ENCODE measurements at regions not wholly inside any gene's neighbourhood (a gene's known extent, or its start where the extent isn't known, plus 50 kb on each side); places are given as distances from the start of the nearest gene placed in this dataset.

DNA sequence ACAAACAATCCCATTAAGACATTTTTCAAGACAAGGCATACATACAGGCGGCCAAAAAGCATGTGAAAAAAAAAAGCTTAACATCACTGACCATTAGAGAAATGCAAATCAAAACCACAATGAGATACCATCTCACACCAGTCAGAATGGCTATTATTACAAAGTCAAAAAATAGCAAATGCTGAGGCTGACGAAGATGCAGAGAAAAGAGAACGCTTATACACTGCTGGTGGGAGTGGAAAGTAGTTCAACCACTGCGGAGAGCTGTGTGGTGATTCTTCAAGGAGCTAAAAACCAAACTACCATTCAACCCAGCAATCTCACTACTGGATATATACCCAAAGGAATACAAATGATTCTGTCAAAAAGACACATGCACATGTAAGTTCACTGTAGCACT, 216.7 kb downstream of the FOXG1 start:
- TF ChIP-seq CREB1 (IDR thresholded peaks at IDR 0.05; ENCODE audit: low read depth), result no peak
- no peak for TF ChIP-seq TEAD4 (IDR thresholded peaks at IDR 0.05)
- no peak for TF ChIP-seq RAD21 (IDR thresholded peaks at IDR 0.05; ENCODE audit: low read depth)
- TF ChIP-seq EP300 (IDR thresholded peaks at IDR 0.05; ENCODE audit: borderline replicate concordance), result no peak
- TF ChIP-seq FOXM1 (IDR thresholded peaks at IDR 0.05; ENCODE audit: borderline replicate concordance, low read depth), result no peak
- no peak for TF ChIP-seq EGR1 (IDR thresholded peaks at IDR 0.05)
- no peak for TF ChIP-seq TAF1 (IDR thresholded peaks at IDR 0.05; ENCODE audit: low read depth)
- no peak for TF ChIP-seq NFIC (IDR thresholded peaks at IDR 0.05)
- no peak for TF ChIP-seq YY1 (IDR thresholded peaks at IDR 0.05; ENCODE audit: low read depth)
- TF ChIP-seq, protein P1, sequence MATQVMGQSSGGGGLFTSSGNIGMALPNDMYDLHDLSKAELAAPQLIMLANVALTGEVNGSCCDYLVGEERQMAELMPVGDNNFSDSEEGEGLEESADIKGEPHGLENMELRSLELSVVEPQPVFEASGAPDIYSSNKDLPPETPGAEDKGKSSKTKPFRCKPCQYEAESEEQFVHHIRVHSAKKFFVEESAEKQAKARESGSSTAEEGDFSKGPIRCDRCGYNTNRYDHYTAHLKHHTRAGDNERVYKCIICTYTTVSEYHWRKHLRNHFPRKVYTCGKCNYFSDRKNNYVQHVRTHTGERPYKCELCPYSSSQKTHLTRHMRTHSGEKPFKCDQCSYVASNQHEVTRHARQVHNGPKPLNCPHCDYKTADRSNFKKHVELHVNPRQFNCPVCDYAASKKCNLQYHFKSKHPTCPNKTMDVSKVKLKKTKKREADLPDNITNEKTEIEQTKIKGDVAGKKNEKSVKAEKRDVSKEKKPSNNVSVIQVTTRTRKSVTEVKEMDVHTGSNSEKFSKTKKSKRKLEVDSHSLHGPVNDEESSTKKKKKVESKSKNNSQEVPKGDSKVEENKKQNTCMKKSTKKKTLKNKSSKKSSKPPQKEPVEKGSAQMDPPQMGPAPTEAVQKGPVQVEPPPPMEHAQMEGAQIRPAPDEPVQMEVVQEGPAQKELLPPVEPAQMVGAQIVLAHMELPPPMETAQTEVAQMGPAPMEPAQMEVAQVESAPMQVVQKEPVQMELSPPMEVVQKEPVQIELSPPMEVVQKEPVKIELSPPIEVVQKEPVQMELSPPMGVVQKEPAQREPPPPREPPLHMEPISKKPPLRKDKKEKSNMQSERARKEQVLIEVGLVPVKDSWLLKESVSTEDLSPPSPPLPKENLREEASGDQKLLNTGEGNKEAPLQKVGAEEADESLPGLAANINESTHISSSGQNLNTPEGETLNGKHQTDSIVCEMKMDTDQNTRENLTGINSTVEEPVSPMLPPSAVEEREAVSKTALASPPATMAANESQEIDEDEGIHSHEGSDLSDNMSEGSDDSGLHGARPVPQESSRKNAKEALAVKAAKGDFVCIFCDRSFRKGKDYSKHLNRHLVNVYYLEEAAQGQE (IDR thresholded peaks at IDR 0.05; ENCODE audit: low read depth), result no peak
- TF ChIP-seq ZBTB7A (IDR thresholded peaks at IDR 0.05; ENCODE audit: low read depth), result no peak
- no peak for TF ChIP-seq TCF12 (IDR thresholded peaks at IDR 0.05; ENCODE audit: low read depth)
- TF ChIP-seq CEBPB (IDR thresholded peaks at IDR 0.05), result no peak
- TF ChIP-seq USF1 (IDR thresholded peaks at IDR 0.05), result no peak
- TF ChIP-seq MAX (IDR thresholded peaks at IDR 0.05), result no peak

GRCh38 chr14:28987516-28987915, 220.9 kb downstream of the FOXG1 start:
- TF ChIP-seq, protein P1 (IDR thresholded peaks at IDR 0.05; ENCODE audit: low read depth), result no peak
- TF ChIP-seq FOXM1 (IDR thresholded peaks at IDR 0.05; ENCODE audit: borderline replicate concordance, low read depth), result no peak

DNA sequence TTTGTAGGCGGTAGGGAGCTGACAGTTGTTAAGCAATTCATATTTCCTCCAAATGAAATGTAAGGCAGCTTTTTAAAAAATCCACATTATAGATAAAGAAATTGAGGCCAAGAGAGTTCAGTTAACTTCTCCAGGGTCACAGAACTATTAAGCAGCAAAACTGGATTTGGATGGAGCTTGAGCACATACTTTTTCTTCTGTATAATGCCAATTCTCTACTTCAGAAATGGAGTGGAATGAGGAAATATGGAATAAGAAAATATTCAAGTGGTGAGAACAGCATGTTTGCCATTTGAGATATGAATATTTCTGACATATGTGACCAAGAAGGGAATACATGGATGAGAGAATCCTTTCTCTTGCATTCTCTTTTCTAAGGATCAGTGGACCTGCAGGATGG, 233.1 kb downstream of the FOXG1 start:
- TF ChIP-seq CREB1 (IDR thresholded peaks at IDR 0.05; ENCODE audit: low read depth), result no peak
- TF ChIP-seq EGR1 (IDR thresholded peaks at IDR 0.05), result no peak
- no peak for TF ChIP-seq TAF1 (IDR thresholded peaks at IDR 0.05; ENCODE audit: low read depth)
- TF ChIP-seq TEAD4 (IDR thresholded peaks at IDR 0.05), result no peak
- no peak for TF ChIP-seq CEBPB (IDR thresholded peaks at IDR 0.05)
- no peak for TF ChIP-seq MAX (IDR thresholded peaks at IDR 0.05)
- TF ChIP-seq ZBTB7A (IDR thresholded peaks at IDR 0.05; ENCODE audit: low read depth), result no peak
- TF ChIP-seq, protein P1 (IDR thresholded peaks at IDR 0.05; ENCODE audit: low read depth), result no peak
- no peak for TF ChIP-seq RAD21 (IDR thresholded peaks at IDR 0.05; ENCODE audit: low read depth)
- no peak for TF ChIP-seq EP300 (IDR thresholded peaks at IDR 0.05; ENCODE audit: borderline replicate concordance)
- TF ChIP-seq FOXM1 (IDR thresholded peaks at IDR 0.05; ENCODE audit: borderline replicate concordance, low read depth), result no peak
- no peak for TF ChIP-seq YY1 (IDR thresholded peaks at IDR 0.05; ENCODE audit: low read depth)
- no peak for TF ChIP-seq TCF12 (IDR thresholded peaks at IDR 0.05; ENCODE audit: low read depth)
- TF ChIP-seq USF1 (IDR thresholded peaks at IDR 0.05), result no peak
- TF ChIP-seq NFIC (IDR thresholded peaks at IDR 0.05), result no peak

- no peak for TF ChIP-seq EGR1 (IDR thresholded peaks at IDR 0.05)
- TF ChIP-seq CREB1 (IDR thresholded peaks at IDR 0.05; ENCODE audit: low read depth), result no peak
- TF ChIP-seq TEAD4 (IDR thresholded peaks at IDR 0.05), result no peak
- no peak for TF ChIP-seq TCF12 (IDR thresholded peaks at IDR 0.05; ENCODE audit: low read depth)
These were observed 239.1 kb downstream of the FOXG1 start for GRCh38 chr14:29005647-29006046.

DNA sequence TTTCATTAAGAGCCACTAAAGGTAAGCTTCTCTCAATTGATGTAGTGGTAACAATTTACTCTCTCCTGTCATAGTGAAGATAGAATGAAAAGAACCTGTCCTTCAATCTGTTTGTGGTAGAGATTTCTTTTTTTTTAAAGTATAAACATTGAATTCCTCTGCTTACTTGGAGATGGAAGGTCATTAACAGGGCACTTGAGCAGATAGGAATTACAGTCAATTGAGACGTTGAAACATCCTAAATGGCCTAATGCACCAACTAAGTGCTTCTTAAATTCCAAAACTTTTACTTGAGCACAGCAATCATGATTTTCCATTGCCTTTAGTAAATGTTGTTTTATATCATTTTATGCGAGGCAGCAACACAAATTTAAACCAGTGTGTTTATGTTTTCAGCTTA, 241.4 kb downstream of the FOXG1 start:
- TF ChIP-seq EP300 (IDR thresholded peaks at IDR 0.05; ENCODE audit: borderline replicate concordance) (no peak), FOXM1 (IDR thresholded peaks at IDR 0.05; ENCODE audit: borderline replicate concordance, low read depth) (no peak), MAX (IDR thresholded peaks at IDR 0.05) (no peak), ZBTB7A (IDR thresholded peaks at IDR 0.05; ENCODE audit: low read depth) (no peak), YY1 (IDR thresholded peaks at IDR 0.05; ENCODE audit: low read depth) (no peak), CEBPB (IDR thresholded peaks at IDR 0.05) (no peak), EGR1 (IDR thresholded peaks at IDR 0.05) (no peak), RAD21 (IDR thresholded peaks at IDR 0.05; ENCODE audit: low read depth) (no peak), TAF1 (IDR thresholded peaks at IDR 0.05; ENCODE audit: low read depth) (no peak), USF1 (IDR thresholded peaks at IDR 0.05) (no peak), TEAD4 (IDR thresholded peaks at IDR 0.05) (no peak), TCF12 (IDR thresholded peaks at IDR 0.05; ENCODE audit: low read depth) (no peak), CREB1 (IDR thresholded peaks at IDR 0.05; ENCODE audit: low read depth) (no peak)
